ENCODE measurements at regions not wholly inside any gene's neighbourhood (a gene's known extent, or its start where the extent isn't known, plus 50 kb on each side); places are given as distances from the start of the nearest gene placed in this dataset.

DNA sequence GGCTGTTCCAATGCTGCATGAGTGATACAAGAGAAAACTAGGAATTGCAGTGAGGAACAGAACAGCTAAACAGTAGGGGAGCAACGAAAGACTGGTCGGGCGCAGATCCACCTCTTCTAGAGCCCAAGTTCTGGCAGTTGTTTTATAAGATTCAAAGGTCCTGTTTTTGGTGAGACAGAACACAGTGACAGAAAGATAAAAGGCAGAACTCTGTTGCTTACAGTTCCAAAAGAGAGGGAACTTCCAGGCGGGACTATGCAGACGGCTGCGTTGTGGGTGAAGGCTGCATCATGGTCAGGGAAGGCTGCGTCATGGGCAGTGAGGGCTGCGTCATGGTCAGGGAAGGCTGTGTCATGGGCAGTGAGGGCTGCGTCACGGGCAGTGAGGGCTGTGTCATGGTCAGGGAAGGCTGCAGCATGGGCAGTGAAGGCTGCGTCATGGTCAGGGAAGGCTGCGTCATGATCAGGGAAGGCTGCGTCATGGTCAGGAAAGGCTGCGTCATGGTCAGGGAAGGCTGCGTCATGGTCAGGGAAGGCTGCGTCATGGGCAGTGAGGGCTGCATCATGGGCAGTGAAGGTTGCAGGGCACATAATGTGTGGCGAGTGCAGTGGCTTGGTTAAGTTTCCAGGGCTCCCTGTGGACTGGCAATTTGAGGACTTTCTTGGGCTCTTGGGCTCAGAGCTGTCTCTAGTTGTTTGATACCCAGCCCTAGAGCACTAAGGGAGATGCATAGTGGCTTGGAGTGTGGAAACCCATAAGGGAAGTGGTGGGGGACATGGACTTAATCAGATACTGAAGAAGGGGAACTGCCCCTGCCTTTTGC lies 619.9 kb downstream of the AACS start:
- DNase-seq, result no peak

DNA sequence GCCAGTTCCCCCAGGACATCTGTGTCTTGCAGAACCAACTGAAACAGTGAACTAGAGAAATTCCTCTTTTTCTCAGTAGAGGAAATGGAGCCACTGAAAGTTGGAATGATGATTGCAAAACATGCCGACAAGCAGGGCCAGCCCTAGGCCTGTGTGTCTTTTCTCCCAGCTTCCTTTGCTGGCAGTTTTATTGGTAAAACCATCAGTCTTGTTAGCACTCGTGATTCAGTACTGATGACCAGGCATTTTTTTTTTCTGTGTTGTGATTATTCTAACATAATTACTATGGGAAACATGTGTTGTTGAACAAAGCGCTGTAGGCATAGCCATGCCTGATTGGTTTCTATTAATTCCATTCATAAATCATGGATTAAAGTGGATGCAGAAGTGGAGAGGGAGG lies 620.7 kb downstream of the AACS start:
- DNase-seq, result no peak

DNA sequence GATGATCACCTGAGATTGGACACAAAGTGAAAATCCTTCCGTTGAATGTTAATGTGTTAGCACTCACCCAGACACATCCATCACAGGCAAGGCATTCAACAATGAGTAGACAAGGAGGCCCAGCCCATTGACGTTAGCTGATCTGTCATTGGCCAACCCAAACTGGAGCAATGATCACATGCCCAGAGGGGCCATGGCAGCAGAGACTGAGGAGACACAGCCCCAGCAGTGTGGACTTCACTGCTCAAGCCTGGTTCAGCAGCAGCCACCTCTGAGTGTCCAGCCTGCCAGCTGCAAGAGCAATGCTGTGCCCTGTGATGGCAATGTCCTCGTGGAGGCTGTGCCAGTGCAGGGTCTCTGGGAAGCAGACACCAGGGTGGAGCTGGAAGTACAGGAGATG lies 622.2 kb downstream of the AACS start:
- DNase-seq, result no peak

- no peak for DNase-seq
Observed at GRCh38 chr12:125687820-125688219, 622.6 kb downstream of the AACS start.

- DNase-seq, result no peak
Observed at GRCh38 chr12:125688223-125688622, 623.0 kb downstream of the AACS start.

DNA sequence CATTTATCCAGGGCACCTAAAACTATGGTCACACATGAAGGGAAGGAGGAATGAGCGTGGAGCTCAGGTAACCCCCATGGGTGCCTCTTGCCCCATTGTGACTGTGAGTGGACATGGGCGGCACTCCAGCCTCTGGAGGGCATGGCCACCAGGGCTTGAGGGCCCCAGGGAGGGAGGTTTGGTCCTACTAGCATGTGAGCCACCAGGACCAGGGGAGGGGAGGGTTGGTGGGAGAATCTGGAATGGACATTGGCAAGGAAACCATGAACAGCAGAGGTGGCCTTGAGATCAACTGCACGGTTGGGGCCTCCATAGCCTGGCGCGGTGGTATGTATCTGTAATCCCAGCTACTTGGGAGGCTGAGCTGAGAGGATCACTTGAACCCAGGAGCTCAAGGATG lies 623.6 kb downstream of the AACS start:
- DNase-seq, result no peak

DNA sequence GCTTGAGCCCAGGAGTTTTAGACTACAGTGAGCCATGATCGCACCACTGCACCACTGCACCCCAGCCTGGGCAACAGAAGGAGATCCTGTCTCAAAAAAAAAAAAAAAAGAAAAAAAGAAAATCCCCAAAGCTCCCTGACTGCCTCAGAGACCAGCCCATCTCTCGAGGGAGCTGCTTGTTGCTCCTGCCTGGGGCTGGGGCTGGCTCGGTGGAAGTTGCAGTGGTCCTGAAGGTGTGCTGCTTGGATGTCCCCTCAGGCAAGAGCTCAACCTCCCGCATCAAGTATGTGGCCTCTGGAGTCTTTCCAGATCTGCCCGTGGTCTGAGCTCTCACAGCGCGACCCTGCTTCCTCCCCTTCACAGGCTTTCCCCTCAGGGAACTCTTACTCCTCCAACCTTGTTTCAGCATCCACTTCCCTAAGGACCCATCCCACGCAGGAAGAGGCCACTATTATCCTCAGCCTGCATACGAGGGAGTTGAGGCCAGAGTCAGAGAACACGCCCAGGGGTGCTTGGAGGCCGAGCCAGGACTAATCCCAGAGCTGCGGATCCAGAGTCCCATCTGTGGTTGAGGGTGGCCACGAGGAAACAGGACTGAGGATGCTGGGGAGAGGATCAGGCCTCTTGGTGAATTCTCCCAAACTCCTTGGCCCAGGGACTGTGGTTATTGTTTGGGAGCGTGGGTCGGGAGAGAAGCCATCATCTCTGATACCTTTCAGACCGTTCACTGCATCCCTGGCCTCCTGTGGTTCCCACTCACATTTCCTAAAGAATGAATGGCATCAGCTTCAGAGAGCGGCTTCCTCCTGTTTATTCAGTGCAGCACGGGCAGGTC lies 624.6 kb downstream of the AACS start:
- no peak for DNase-seq

DNA sequence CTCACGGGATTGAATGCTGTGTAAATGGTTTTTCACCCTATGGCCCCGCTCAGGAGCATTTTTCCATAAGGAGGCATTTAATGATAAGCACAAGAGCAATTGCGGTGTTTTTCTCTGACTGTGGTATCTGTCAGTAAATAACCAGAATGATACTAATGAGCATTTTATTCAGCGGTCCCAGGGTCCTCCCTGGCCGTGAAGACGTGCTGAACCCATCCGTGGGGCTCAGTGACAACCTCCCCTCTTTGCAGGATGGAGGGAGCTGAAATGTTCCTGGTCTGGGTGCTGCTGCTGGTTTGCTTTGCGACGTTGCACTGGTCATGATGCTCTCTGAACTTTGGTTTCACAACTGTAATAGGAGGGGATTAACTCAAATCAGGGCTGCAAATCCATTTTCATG lies 625.6 kb downstream of the AACS start:
- DNase-seq, result no peak

GRCh38 chr12:125696054-125696453 lies 630.8 kb downstream of the AACS start:
- no peak for DNase-seq

DNA sequence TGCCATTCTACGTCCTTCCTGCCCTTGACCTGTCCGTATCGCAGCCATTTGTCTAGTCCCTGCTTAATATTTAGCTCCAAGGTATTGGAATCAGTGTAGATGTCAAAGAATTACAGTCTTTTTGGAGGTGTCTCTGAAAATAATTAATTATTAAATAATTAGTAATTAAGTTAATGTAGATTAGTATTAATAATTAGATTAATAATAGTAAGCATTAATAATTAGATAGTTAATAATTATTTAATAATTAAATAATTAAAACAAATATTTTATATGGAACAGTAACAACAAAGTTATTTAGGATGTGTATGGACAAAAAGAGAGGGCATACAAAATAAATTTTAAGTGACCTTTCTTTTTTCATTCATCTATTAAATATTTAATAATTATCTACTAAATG lies 639.6 kb downstream of the AACS start:
- DNase-seq, result no peak

DNA sequence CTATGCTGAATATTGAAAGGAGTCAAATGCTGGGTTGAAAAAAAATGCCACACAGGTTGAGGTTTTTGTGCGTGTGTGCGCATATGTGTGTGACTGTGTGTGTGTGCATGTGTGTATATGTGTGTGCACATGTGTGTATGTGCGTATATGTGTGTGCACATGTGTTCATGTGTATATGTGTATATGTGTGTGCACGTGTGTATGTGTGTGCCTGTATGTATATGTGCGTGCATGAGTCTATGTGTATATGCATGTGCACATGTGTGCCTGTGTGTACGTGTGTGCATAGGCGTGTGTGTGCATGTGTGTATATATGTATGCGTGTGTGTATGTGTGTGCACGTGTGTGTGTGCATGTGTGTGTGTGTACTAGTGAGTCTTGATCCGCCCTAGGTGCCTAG lies 655.7 kb downstream of the AACS start:
- DNase-seq, result no peak

DNA sequence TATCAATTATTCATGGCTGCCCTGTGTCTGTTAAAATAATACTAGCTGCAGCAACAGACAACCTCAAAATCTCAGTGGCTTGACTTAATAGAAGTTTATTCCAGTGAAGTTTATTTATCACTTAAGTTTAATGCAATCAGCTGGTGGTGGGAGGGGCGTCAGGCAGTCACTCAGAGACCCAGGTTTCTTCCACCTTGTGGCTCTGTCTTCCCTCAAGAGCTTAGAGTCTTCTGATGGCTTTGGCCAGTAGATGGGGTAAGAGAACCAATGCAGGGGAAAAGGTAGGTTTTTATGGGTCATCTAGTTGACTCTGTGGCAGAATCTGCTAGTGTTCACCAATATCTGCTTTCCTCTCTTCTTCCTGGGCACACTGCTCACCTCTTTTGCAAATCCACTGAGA lies 668.9 kb downstream of the AACS start:
- DNase-seq, result no peak

GRCh38 chr12:125738211-125738610 lies 673.0 kb downstream of the AACS start:
- no peak for DNase-seq

DNA sequence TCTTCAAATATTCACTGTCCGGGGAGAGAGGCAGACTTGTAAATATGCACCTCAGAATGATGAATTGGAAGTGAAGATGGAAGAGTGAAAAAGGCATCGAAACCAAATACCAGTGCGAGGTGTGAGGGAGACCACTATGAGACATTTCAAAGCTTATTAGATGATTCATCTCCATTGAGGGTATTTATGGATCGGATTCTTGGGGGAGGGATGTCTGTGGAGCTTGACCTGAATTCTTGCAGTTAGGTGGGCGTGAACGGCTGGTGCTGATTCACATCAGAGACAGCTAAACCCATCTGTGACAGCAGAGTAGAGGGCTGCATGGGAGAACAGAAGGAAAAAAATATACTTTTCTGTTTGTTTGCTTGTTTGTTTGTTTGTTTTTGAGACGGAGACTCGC lies 677.2 kb downstream of the AACS start:
- no peak for DNase-seq

GRCh38 chr12:125744201-125744600 lies 679.0 kb downstream of the AACS start:
- DNase-seq, result no peak

- DNase-seq, result no peak
Observed at GRCh38 chr12:125755512-125755911, 690.3 kb downstream of the AACS start.

DNA sequence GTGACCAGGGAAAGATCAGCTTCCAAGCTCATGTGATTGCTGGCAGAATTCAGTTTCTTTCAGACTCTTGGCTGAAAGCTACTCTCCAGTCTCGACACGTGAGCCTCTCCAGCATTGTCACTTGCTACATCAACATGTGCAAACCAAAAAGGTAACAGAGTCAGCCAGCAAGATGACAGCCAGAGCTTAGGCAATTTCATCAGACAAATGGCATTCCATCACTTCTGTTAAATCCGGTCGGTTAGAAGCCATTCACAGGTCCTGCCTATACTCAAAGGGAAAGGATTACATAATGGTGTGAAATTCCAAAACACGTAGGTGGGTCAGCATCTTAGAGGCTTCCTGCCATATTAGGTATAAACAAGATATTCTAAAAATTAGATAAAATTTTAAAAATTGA lies 700.9 kb downstream of the AACS start:
- DNase-seq, result no peak

- DNase-seq, result no peak
Observed at GRCh38 chr12:125772403-125772802, 707.2 kb downstream of the AACS start.

DNA sequence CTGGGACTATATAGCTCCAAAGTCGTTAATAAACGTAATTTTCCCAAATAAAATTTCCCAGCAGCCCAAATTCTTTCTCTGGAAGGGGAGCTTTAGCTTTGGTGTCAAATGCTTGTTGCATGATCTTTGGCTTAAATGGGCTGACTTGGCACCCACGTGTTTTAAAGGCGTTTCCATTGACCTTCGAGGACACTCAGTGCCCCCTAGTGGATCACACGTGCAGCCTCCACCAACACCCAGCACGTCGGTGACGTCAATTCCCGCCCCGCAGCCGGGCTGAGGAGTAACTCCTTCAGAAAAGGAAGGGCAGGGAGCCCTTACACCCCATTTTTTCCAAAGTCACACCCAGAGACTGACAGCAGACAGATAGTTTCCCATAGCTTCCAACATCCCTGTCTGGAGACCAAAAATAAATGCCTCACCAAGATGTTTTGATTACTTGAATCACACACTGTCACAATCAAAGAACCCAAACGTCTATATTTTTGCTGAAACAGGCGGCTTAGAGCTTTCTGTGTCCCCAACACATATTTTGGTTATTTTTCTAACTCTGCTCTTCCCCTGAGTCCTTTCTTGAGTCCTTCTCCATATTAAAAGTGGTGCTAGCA lies 707.9 kb downstream of the AACS start:
- peak in 2 of 14 donors; percentile 0 to 1 for DNase-seq

GRCh38 chr12:125775507-125775906 lies 710.3 kb downstream of the AACS start:
- no peak for DNase-seq

- no peak for DNase-seq
Observed at GRCh38 chr12:125776212-125776611, 711.0 kb downstream of the AACS start.

- no peak for DNase-seq
Observed at GRCh38 chr12:125786143-125786542, 720.9 kb downstream of the AACS start.

DNA sequence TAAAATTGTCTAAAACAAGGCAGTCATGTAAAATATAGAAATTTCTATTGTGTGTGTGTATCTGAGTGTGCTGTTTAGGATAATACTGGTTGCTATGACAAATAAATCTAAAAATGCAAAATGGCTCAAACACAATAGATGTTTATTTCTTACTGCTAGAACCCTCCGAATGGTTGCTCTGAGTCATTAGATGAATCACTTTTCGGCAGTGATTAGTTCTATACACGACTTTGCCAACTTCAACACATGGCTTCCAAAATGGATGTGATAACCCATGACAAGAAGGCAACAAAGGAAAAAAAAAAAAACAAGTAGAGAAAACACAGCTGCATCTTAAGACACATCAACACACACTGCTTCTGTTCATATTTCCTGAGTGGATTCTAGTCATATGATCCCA lies 729.2 kb downstream of the AACS start:
- DNase-seq, result no peak

All from C1 segment of cervical spinal cord (tissue), 14 donors.